Immature natural killer cell (primary cell): ENCODE measurements at regions not wholly inside any gene's neighbourhood (a gene's known extent, or its start where the extent isn't known, plus 50 kb on each side); places are given as distances from the start of the nearest gene placed in this dataset.

ENCODE experiments used
- DNase-seq, 3 donors: peaks; one replicate each; pipeline ENCODE4 v3.0.0; 2022; ENCODE audit warnings: mixed read lengths in 1 of 3
- H3K27ac Mint-ChIP-seq, 6 donors: one replicate each; pipeline ENCODE4 v1.8.0; 2020; ENCODE audit warnings: mixed read lengths in 6 of 6, mild to moderate bottlenecking in 5 of 6, inconsistent platforms in 4 of 6, moderate library complexity in 3 of 6
- H3K27me3 Mint-ChIP-seq, 3 donors: one replicate each; pipeline ENCODE4 v1.8.0; 2020 to 2021; ENCODE audit warnings: low read depth in 3 of 3, mild to moderate bottlenecking in 3 of 3, mixed read lengths in 3 of 3, moderate library complexity in 3 of 3, inconsistent platforms in 1 of 3
- H3K36me3 Mint-ChIP-seq, 3 donors: one replicate each; pipeline ENCODE4 v1.8.0; 2020; ENCODE audit warnings: mixed read lengths in 3 of 3, inconsistent platforms in 2 of 3, mild to moderate bottlenecking in 2 of 3
- H3K4me1 Mint-ChIP-seq, 2 donors: one replicate each; pipeline ENCODE4 v1.8.0; 2020; ENCODE audit warnings: inconsistent platforms in 2 of 2, mild to moderate bottlenecking in 2 of 2, mixed read lengths in 2 of 2, moderate library complexity in 1 of 2
- H3K4me3 Mint-ChIP-seq, 5 donors: one replicate each; pipeline ENCODE4 v1.8.0; 2020; ENCODE audit warnings: mild to moderate bottlenecking in 5 of 5, mixed read lengths in 5 of 5, inconsistent platforms in 3 of 5, moderate library complexity in 3 of 5
- H3K9me3 Mint-ChIP-seq, 6 donors: one replicate each; pipeline ENCODE4 v1.8.0; 2020; ENCODE audit warnings: mild to moderate bottlenecking in 6 of 6, mixed read lengths in 6 of 6, inconsistent platforms in 4 of 6, moderate library complexity in 3 of 6

DNA sequence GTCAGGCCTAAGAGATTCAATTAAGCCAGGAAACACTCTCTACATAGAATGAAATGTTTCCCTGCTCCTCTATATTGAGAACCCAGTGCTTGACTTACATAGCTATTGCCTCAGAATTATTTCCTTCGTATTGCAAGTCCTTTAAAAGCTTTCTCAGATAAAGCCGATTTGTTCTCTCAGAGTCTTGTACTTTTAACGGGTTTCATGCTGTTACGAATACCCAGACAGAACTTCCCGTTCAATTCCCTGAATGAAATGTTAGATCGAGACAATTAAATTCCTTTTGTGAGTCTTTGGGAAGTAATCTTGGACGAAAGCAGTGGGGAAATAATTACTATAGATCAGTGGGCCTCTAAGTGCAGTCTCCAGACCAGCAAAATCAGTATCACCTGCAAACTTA is 102.8 kb upstream of the CHL1 start:
- Mint-ChIP-seq H3K9me3 (peaks cover 0 to 6% (median 0%) of the 10 kb centered on the region in 6 donors), H3K27ac (no peak overlapping the region), H3K4me3 (no peak overlapping the region), H3K4me1 (no peaks in the 10 kb centered on the region), H3K36me3 (no peaks in the 10 kb centered on the region), H3K27me3 (no peaks in the 10 kb centered on the region)
- DNase-seq: no peak

GRCh38 chr3:96259-96658 is 100.3 kb upstream of the CHL1 start:
- no peak overlapping the region for H3K27ac Mint-ChIP-seq
- H3K4me1 Mint-ChIP-seq: no peaks in the 10 kb centered on the region
- H3K9me3 Mint-ChIP-seq: peaks cover 0 to 10% (median 3%) of the 10 kb centered on the region in 6 donors

GRCh38 chr3:97417-98258 is 98.9 kb upstream of the CHL1 start:
- Mint-ChIP-seq H3K36me3 (no peaks in the 10 kb centered on the region), H3K27ac (no peak overlapping the region), H3K9me3 (peaks cover 0 to 10% (median 3%) of the 10 kb centered on the region in 6 donors), H3K27me3 (peaks cover 0 to 2% (median 0%) of the 10 kb centered on the region in 3 donors), H3K4me1 (no peaks in the 10 kb centered on the region), H3K4me3 (no peak overlapping the region)
- DNase-seq: no peak

More at GRCh38 chr3:96259-96658, 100.3 kb upstream of the CHL1 start:
- peaks cover 0 to 2% (median 0%) of the 10 kb centered on the region in 3 donors for H3K27me3 Mint-ChIP-seq
- no peak overlapping the region for H3K4me3 Mint-ChIP-seq
- no peak for DNase-seq
- H3K36me3 Mint-ChIP-seq: no peaks in the 10 kb centered on the region

DNA sequence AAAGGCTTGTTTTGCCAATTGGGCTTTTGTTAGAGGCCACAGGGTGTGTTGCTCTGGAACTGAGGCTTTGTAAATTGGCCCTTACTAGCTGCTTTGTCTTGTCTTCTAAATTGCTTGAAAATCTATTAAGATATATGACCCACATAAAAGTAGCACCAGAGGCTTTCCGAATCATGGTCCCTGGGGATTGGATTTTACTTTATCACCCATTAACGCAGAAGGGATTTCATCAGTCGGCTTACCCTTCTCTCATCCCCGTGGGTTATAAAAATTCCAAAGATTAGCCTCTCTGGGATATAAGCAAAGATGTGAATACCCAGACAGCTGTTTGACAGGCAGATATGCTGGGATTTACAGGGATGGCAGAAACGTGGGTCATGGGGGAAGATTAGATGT is 98.3 kb upstream of the CHL1 start:
- Mint-ChIP-seq H3K27ac (no peak overlapping the region), H3K27me3 (peaks cover 0 to 2% (median 0%) of the 10 kb centered on the region in 3 donors), H3K4me3 (no peak overlapping the region), H3K4me1 (no peaks in the 10 kb centered on the region), H3K36me3 (no peaks in the 10 kb centered on the region), H3K9me3 (peaks cover 0 to 10% (median 3%) of the 10 kb centered on the region in 6 donors)
- DNase-seq: no peak

- Mint-ChIP-seq H3K27me3 (peaks cover 0 to 2% (median 0%) of the 10 kb centered on the region in 3 donors), H3K9me3 (peaks cover 0 to 10% (median 3%) of the 10 kb centered on the region in 6 donors), H3K27ac (no peak overlapping the region), H3K4me3 (no peak overlapping the region), H3K36me3 (no peaks in the 10 kb centered on the region), H3K4me1 (no peaks in the 10 kb centered on the region)
- no peak for DNase-seq
Observed at GRCh38 chr3:99506-99905, 97.1 kb upstream of the CHL1 start.

DNA sequence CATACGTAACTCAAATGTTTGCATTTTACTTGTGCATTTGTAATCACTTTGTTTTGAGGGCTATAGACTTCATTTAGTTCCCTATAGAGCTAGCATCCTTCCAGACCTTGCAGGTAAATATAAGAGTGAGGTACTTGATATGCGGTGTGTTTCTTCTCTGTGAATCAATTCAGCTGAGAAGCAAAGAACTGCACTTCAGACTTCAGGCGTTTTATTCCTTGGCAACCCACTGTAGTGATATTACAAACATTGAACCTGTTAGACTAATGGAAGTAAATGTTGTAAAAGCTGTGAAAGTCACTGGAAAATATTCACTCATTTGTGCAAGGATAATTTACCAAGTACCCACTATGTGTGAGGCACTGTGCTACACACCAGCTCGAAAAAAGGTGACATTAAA is 94.1 kb upstream of the CHL1 start:
- H3K4me1 Mint-ChIP-seq: no peaks in the 10 kb centered on the region
- H3K27me3 Mint-ChIP-seq: peaks cover 0 to 2% (median 0%) of the 10 kb centered on the region in 3 donors
- H3K9me3 Mint-ChIP-seq: peaks cover 0 to 32% (median 2%) of the 10 kb centered on the region in 6 donors
- no peak for DNase-seq
- H3K27ac Mint-ChIP-seq: no peak overlapping the region
- no peak overlapping the region for H3K4me3 Mint-ChIP-seq
- no peaks in the 10 kb centered on the region for H3K36me3 Mint-ChIP-seq

- H3K27me3 Mint-ChIP-seq: peaks cover 0 to 1% (median 0%) of the 10 kb centered on the region in 3 donors
- H3K9me3 Mint-ChIP-seq: peaks cover 0 to 26% (median 2%) of the 10 kb centered on the region in 6 donors
- H3K4me3 Mint-ChIP-seq: no peak overlapping the region
- H3K36me3 Mint-ChIP-seq: no peaks in the 10 kb centered on the region
- DNase-seq: no peak
- no peaks in the 10 kb centered on the region for H3K4me1 Mint-ChIP-seq
- H3K27ac Mint-ChIP-seq: no peak overlapping the region
Observed at GRCh38 chr3:103991-104390, 92.6 kb upstream of the CHL1 start.

DNA sequence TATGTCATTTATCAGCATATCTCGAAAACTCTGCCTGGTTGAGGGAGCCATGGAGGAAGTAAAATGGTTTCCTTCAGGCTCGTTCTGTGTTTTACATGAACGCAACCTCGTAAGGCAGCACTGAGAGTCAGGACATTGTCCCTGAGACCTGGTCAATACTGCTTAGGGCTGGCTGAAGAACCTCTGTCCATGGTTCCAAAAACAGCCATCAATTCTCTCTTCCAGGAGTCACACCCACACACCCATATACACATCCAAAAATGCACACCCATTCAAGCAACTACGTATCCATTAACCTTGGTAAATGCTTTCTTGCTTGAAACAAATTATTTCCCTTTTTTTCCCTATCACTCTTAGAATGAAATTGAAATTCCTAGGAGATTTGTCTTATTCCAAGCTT is 91.0 kb upstream of the CHL1 start:
- no peaks in the 10 kb centered on the region for H3K27me3 Mint-ChIP-seq
- no peaks in the 10 kb centered on the region for H3K4me1 Mint-ChIP-seq

GRCh38 chr3:106619-107018 is 89.9 kb upstream of the CHL1 start:
- Mint-ChIP-seq H3K4me3 (no peak overlapping the region), H3K4me1 (no peaks in the 10 kb centered on the region)

More for the DNA sequence above, 91.0 kb upstream of the CHL1 start:
- H3K36me3 Mint-ChIP-seq: no peaks in the 10 kb centered on the region
- no peak overlapping the region for H3K4me3 Mint-ChIP-seq
- no peak for DNase-seq
- H3K9me3 Mint-ChIP-seq: peaks cover 0 to 21% (median 0%) of the 10 kb centered on the region in 6 donors
- no peak overlapping the region for H3K27ac Mint-ChIP-seq

GRCh38 chr3:111143-112069 is 85.2 kb upstream of the CHL1 start:
- no peak overlapping the region for H3K27ac Mint-ChIP-seq
- H3K27me3 Mint-ChIP-seq: no peaks in the 10 kb centered on the region
- H3K9me3 Mint-ChIP-seq: peaks cover 0 to 22% (median 3%) of the 10 kb centered on the region in 6 donors
- no peaks in the 10 kb centered on the region for H3K4me1 Mint-ChIP-seq
- no peak overlapping the region for H3K4me3 Mint-ChIP-seq
- no peak for DNase-seq
- H3K36me3 Mint-ChIP-seq: no peaks in the 10 kb centered on the region

More at GRCh38 chr3:106619-107018, 89.9 kb upstream of the CHL1 start:
- Mint-ChIP-seq H3K27me3 (no peaks in the 10 kb centered on the region), H3K27ac (no peak overlapping the region), H3K36me3 (no peaks in the 10 kb centered on the region), H3K9me3 (peaks cover 0 to 23% (median 0%) of the 10 kb centered on the region in 6 donors)
- no peak for DNase-seq

DNA sequence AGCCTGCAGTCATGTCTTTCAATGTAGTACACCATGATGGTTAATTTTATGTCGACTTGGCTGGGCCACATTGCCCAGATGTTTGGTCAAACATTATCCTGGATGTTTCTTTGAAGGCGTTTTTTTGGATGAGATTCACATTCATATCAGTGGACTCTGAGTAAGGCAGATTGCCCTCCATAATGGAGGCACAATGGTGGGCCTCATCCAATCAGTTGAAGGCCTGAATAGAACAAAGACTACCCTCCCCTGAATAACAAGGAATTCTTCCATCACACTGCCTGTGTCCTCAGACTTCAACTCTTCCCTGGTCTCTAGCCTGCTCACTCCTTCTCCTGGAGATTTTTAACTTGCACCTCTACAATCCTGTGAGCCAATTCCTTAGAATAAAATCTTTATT is 83.8 kb upstream of the CHL1 start:
- H3K36me3 Mint-ChIP-seq: no peaks in the 10 kb centered on the region
- no peak overlapping the region for H3K27ac Mint-ChIP-seq
- no peak overlapping the region for H3K4me3 Mint-ChIP-seq
- peaks cover 1 to 12% (median 3%) of the 10 kb centered on the region in 6 donors for H3K9me3 Mint-ChIP-seq
- H3K4me1 Mint-ChIP-seq: no peaks in the 10 kb centered on the region
- DNase-seq: no peak
- no peaks in the 10 kb centered on the region for H3K27me3 Mint-ChIP-seq

- no peak for DNase-seq
- H3K9me3 Mint-ChIP-seq: peaks cover 0 to 5% (median 1%) of the 10 kb centered on the region in 6 donors
- H3K27ac Mint-ChIP-seq: no peak overlapping the region
- H3K27me3 Mint-ChIP-seq: no peaks in the 10 kb centered on the region
- H3K36me3 Mint-ChIP-seq: no peaks in the 10 kb centered on the region
- no peaks in the 10 kb centered on the region for H3K4me1 Mint-ChIP-seq
- H3K4me3 Mint-ChIP-seq: no peak overlapping the region
Observed at GRCh38 chr3:118666-119065, 77.9 kb upstream of the CHL1 start.

DNA sequence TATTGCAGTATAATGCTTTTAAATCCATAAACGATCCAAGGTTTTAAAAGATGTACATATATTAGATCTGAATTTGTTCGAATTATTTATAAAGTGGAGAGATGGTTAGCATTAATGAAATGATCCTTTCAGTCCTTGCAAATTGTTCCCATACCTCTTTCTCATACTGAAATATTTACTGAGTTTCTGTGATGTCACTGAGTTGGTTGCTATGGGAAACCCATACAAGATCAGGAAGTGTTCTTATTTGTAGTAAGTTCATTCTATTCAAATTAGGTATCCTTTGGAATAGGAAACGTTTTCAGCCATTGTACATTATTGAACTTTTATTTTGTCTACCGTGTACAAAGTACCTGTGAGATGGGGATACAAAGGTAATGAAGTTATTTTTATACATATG is 73.2 kb upstream of the CHL1 start:
- H3K4me1 Mint-ChIP-seq: no peaks in the 10 kb centered on the region
- no peak overlapping the region for H3K27ac Mint-ChIP-seq
- DNase-seq: no peak
- H3K4me3 Mint-ChIP-seq: no peak overlapping the region
- H3K9me3 Mint-ChIP-seq: peaks cover 0 to 8% (median 5%) of the 10 kb centered on the region in 6 donors
- no peaks in the 10 kb centered on the region for H3K36me3 Mint-ChIP-seq
- H3K27me3 Mint-ChIP-seq: peaks cover 0 to 2% (median 0%) of the 10 kb centered on the region in 3 donors
